ACHN (cell line): ENCODE measurements at regions not wholly inside any gene's neighbourhood (a gene's known extent, or its start where the extent isn't known, plus 50 kb on each side); places are given as distances from the start of the nearest gene placed in this dataset.
"Not testable (repeated sequence)": the region's sequence is repeated elsewhere in the genome, so short reads cannot be mapped to it uniquely, and the experiment has no call there.

ENCODE experiments used
- DNase-seq: peaks from one replicate; pipeline ENCODE4 v3.0.0-alpha.2; 2015
- in situ Hi-C: cut with HindIII; loops from 2 replicates; pipeline ENCODE4 v1.10.0; 2017; ENCODE audit warnings: low sequenced_read_pairs, low pct_ligation_motif_present, low pct_unique_long_range_greater_than_20kb

- DNase-seq: no peak
- in situ Hi-C loops: no loop called here
Observed at GRCh38 chr2:84175970-84176369, 283.1 kb downstream of the SUCLG1 start.

GRCh38 chr2:84175340-84175739, 283.7 kb downstream of the SUCLG1 start:
- in situ Hi-C loops: no loop called here

GRCh38 chr2:84173041-84173440, 286.0 kb downstream of the SUCLG1 start:
- in situ Hi-C loops: no loop called here
- no peak for DNase-seq

More at GRCh38 chr2:84175340-84175739, 283.7 kb downstream of the SUCLG1 start:
- DNase-seq: no peak

- in situ Hi-C loops: no loop called here
- no peak for DNase-seq
Observed at GRCh38 chr2:84170979-84171378, 288.1 kb downstream of the SUCLG1 start.

- DNase-seq: no peak
- in situ Hi-C loops: no loop called here
Observed at GRCh38 chr2:84169871-84170270, 289.2 kb downstream of the SUCLG1 start.

- DNase-seq, in situ Hi-C loops: not testable (repeated sequence)
Observed at GRCh38 chr2:84168552-84168951, 290.5 kb downstream of the SUCLG1 start.

- in situ Hi-C loops: no loop called here
Observed at GRCh38 chr2:84165256-84165655, 293.8 kb downstream of the SUCLG1 start.

GRCh38 chr2:84160453-84160852, 298.6 kb downstream of the SUCLG1 start:
- no peak for DNase-seq

More at GRCh38 chr2:84165256-84165655, 293.8 kb downstream of the SUCLG1 start:
- no peak for DNase-seq

GRCh38 chr2:84158605-84159004, 300.5 kb downstream of the SUCLG1 start:
- in situ Hi-C loops: no loop called here

More at GRCh38 chr2:84160453-84160852, 298.6 kb downstream of the SUCLG1 start:
- in situ Hi-C loops: no loop called here

GRCh38 chr2:84152462-84152861, 306.6 kb downstream of the SUCLG1 start:
- in situ Hi-C loops: no loop called here
- DNase-seq: no peak

More at GRCh38 chr2:84158605-84159004, 300.5 kb downstream of the SUCLG1 start:
- no peak for DNase-seq

- in situ Hi-C loops: no loop called here
- no peak for DNase-seq
Observed at GRCh38 chr2:84144345-84144744, 314.7 kb downstream of the SUCLG1 start.

GRCh38 chr2:84137034-84137433, 322.0 kb downstream of the SUCLG1 start:
- in situ Hi-C loops: no loop called here
- DNase-seq: no peak

GRCh38 chr2:84132370-84132769, 326.7 kb downstream of the SUCLG1 start:
- no peak for DNase-seq
- in situ Hi-C loops: no loop called here

GRCh38 chr2:84131278-84131830, 327.7 kb downstream of the SUCLG1 start:
- no peak for DNase-seq
- in situ Hi-C loops: no loop called here

- in situ Hi-C loops: no loop called here
- DNase-seq: no peak
Observed at GRCh38 chr2:84129018-84129417, 330.1 kb downstream of the SUCLG1 start.

- in situ Hi-C loops, DNase-seq: not testable (repeated sequence)
Observed at GRCh38 chr2:84127812-84128211, 331.3 kb downstream of the SUCLG1 start.

- in situ Hi-C loops: no loop called here
- DNase-seq: no peak
Observed at GRCh38 chr2:84126530-84126929, 332.6 kb downstream of the SUCLG1 start.

- in situ Hi-C loops: no loop called here
- no peak for DNase-seq
Observed at GRCh38 chr2:84126084-84126483, 333.0 kb downstream of the SUCLG1 start.

GRCh38 chr2:84116143-84116542, 342.9 kb downstream of the SUCLG1 start:
- in situ Hi-C loops: no loop called here
- no peak for DNase-seq

GRCh38 chr2:84115173-84115857, 343.8 kb downstream of the SUCLG1 start:
- DNase-seq: no peak
- in situ Hi-C loops: no loop called here
